Gastrocnemius medialis (tissue), 4 donors: ENCODE measurements at regions not wholly inside any gene's neighbourhood (a gene's known extent, or its start where the extent isn't known, plus 50 kb on each side); places are given as distances from the start of the nearest gene placed in this dataset.
A peak's percentile ranks its signal among the peaks of the same experiment; 100 is the strongest.

Experiments used
- ATAC-seq, 2 donors: fragments of 150-250 bp; one replicate each; pipeline ENCODE4 v1.9.1; 2016
- DNase-seq, 2 donors: peaks; one replicate each; pipeline ENCODE4 v3.0.0-alpha.2; 2019
- H3K27ac ChIP-seq, 4 donors: fragments of 200-600 bp; sonication (generic); 1 replicate in 1 of 4; 2 replicates in 3 of 4; pipeline ENCODE4 v1.5.1; 2016 to 2018; ENCODE audit warnings: mild to moderate bottlenecking in 2 of 4, moderate library complexity in 1 of 4
- H3K27me3 ChIP-seq, 3 donors: fragments of 200-600 bp; sonication (generic) in 2 of 3; 1 replicate in 1 of 3; 2 replicates in 2 of 3; pipeline versions ENCODE4 v1.5.1 to v1.6.0; 2016 to 2019; ENCODE audit warnings: mild to moderate bottlenecking in 1 of 3, moderate library complexity in 1 of 3
- H3K36me3 ChIP-seq, 2 donors: fragments of 200-600 bp; sonication (generic) in 1 of 2; one replicate each; pipeline ENCODE4 v1.5.1; 2017 to 2018
- H3K4me1 ChIP-seq, 2 donors: fragments of 200-600 bp; sonication (generic) in 1 of 2; one replicate each; pipeline ENCODE4 v1.5.1; 2016 to 2017; ENCODE audit warnings: mild to moderate bottlenecking in 2 of 2
- H3K4me3 ChIP-seq, 4 donors: fragments of 200-600 bp; sonication (generic) in 3 of 4; 1 replicate in 1 of 4; 2 replicates in 3 of 4; pipeline ENCODE4 v1.5.1; 2016 to 2019; ENCODE audit warnings: mild to moderate bottlenecking in 2 of 4
- H3K9me3 ChIP-seq, 3 donors: fragments of 200-600 bp; sonication (generic) in 2 of 3; 1 replicate in 1 of 3; 2 replicates in 2 of 3; pipeline ENCODE4 v1.5.1; 2016 to 2019
- CTCF ChIP-seq, 5 experiments: fragments of 450-650 bp in 3 of 5; fragments of 200-600 bp in 2 of 5; sonication (generic) in 2 of 5; IDR thresholded peaks in 4 of 5; conservative IDR thresholded peaks in 1 of 5; 1 replicate in 4 of 5; 2 replicates in 1 of 5; pipeline ENCODE4 v1.5.1; 2016 to 2019; ENCODE audit warnings: antibody characterized with exemption in 5 of 5, mild to moderate bottlenecking in 3 of 5, moderate library complexity in 3 of 5
- POLR2A ChIP-seq, 2 donors: fragments of 450-650 bp; IDR thresholded peaks; one replicate each; pipeline ENCODE4 v1.6.1; 2017; ENCODE audit warnings: antibody characterized with exemption in 2 of 2, mild to moderate bottlenecking in 2 of 2, moderate library complexity in 2 of 2
- in situ Hi-C, 4 donors: fragments of 200-750 bp; cut with MboI; loops; one replicate each; pipeline versions ENCODE4 v1.15.0 to v1.8.0; 2017; ENCODE audit warnings: low sequenced_read_pairs in 4 of 4
- intact Hi-C: fragments of 100-400 bp; cut with DNase I; formaldehyde crosslinking; loops from one replicate; pipeline ENCODE4 v1.15.1; 2023; ENCODE audit warnings: low total_unique reads

- H3K27me3 ChIP-seq: no peaks in the 10 kb centered on the region
- peaks cover 34 to 45% of the 10 kb centered on the region in 2 donors for H3K4me1 ChIP-seq
- intact Hi-C loops (loop anchor here (5.0 kb wide), 1 partner anchor 52 kb away; no protein-coding TSS in a partner anchor), in situ Hi-C loops (no loop called here)
- no peaks in the 10 kb centered on the region for H3K9me3 ChIP-seq
- TF ChIP-seq POLR2A (IDR thresholded peaks at IDR 0.05) (no peak), CTCF (IDR thresholded peaks at IDR 0.05 in 4 of 5, conservative IDR thresholded peaks at IDR 0.05 in 1 of 5) (no peak)
- ATAC-seq: peak; percentile 60 to 67
- peak overlapping the region; percentile 79 to 95 (median 82) for H3K27ac ChIP-seq
- DNase-seq: peak; percentile 59 to 81
- H3K36me3 ChIP-seq: no peaks in the 10 kb centered on the region
- H3K4me3 ChIP-seq: no peak overlapping the region
Observed at GRCh38 chr15:67914537-67915460, 75.0 kb upstream of the RNU6-1 start.

GRCh38 chr15:67915461-67916374 is 75.9 kb upstream of the RNU6-1 start:
- no peak overlapping the region for H3K4me3 ChIP-seq
- TF ChIP-seq POLR2A (IDR thresholded peaks at IDR 0.05) (no peak), CTCF (IDR thresholded peaks at IDR 0.05 in 4 of 5, conservative IDR thresholded peaks at IDR 0.05 in 1 of 5) (no peak)
- peak overlapping the region; percentile 79 to 95 (median 82) for H3K27ac ChIP-seq
- peaks cover 34 to 45% of the 10 kb centered on the region in 2 donors for H3K4me1 ChIP-seq
- H3K9me3 ChIP-seq: no peaks in the 10 kb centered on the region
- ATAC-seq: peak; percentile 65 to 75
- intact Hi-C loops (loop anchor here (5.0 kb wide), 1 partner anchor 53 kb away; no protein-coding TSS in a partner anchor), in situ Hi-C loops (no loop called here)
- H3K36me3 ChIP-seq: no peaks in the 10 kb centered on the region
- H3K27me3 ChIP-seq: no peaks in the 10 kb centered on the region
- DNase-seq: peak; percentile 70 to 81

- Histone ChIP-seq H3K4me3 (no peak overlapping the region), H3K27me3 (no peaks in the 10 kb centered on the region), H3K9me3 (no peaks in the 10 kb centered on the region), H3K27ac (peak overlapping the region; percentile 79 to 95 (median 82)), H3K36me3 (no peaks in the 10 kb centered on the region), H3K4me1 (peaks cover 34 to 45% of the 10 kb centered on the region in 2 donors)
- TF ChIP-seq CTCF (IDR thresholded peaks at IDR 0.05 in 4 of 5, conservative IDR thresholded peaks at IDR 0.05 in 1 of 5) (no peak), POLR2A (IDR thresholded peaks at IDR 0.05) (no peak)
- intact Hi-C loops: loop anchor here (5.0 kb wide), 1 partner anchor 54 kb away; no protein-coding TSS in a partner anchor
- no peak for ATAC-seq
- in situ Hi-C loops: no loop called here
- no peak for DNase-seq
Observed at GRCh38 chr15:67916565-67916964, 76.7 kb upstream of the RNU6-1 start.

- H3K4me3 ChIP-seq: no peak overlapping the region
- no peaks in the 10 kb centered on the region for H3K36me3 ChIP-seq
- peak; percentile 82 to 89 for DNase-seq
- ATAC-seq: peak; percentile 73 to 75
- no peaks in the 10 kb centered on the region for H3K27me3 ChIP-seq
- H3K9me3 ChIP-seq: no peaks in the 10 kb centered on the region
- TF ChIP-seq CTCF (IDR thresholded peaks at IDR 0.05 in 4 of 5, conservative IDR thresholded peaks at IDR 0.05 in 1 of 5) (peak in 1 of 5 experiments; percentile 17), POLR2A (IDR thresholded peaks at IDR 0.05) (no peak)
- H3K4me1 ChIP-seq: peaks cover 34 to 45% of the 10 kb centered on the region in 2 donors
- intact Hi-C loops (loop anchor here (5.0 kb wide), 1 partner anchor 55 kb away; no protein-coding TSS in a partner anchor), in situ Hi-C loops (no loop called here)
- peak overlapping the region; percentile 79 to 95 (median 82) for H3K27ac ChIP-seq
Observed at GRCh38 chr15:67917037-67917436, 77.2 kb upstream of the RNU6-1 start.
